22Rv1 (cell line): ENCODE measurements at regions not wholly inside any gene's neighbourhood (a gene's known extent, or its start where the extent isn't known, plus 50 kb on each side); places are given as distances from the start of the nearest gene placed in this dataset.

Source experiments
- ZFX ChIP-seq: fragments of 450-650 bp; IDR thresholded peaks from 2 replicates; pipeline ENCODE4 v1.6.1; 2017; ENCODE audit warnings: antibody characterized with exemption, borderline replicate concordance
- TF ChIP-seq, protein P1 (sequence below): fragments of 450-650 bp; IDR thresholded peaks from 2 replicates; pipeline ENCODE4 v1.5.1; 2017; ENCODE audit warnings: mild to moderate bottlenecking

DNA sequence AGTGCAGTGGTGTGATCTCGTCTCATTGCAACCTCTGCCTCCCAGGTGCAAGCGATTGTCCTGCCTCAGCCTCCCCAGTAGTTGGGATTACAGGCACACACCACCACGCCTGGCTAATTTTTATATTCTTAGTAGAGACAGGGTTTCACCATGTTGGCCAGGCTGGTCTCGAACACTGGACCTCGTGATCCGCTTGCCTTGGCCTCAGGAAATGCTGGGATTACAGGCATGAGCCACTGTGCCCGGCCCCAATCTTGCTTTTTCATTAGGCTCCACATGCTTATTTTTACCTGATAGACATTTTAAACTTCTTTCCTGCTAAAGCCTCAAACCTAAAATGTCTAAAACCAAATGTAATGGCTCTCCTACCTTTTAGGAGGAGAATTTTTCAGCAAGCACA lies 817.0 kb upstream of the NECTIN3 start:
- TF ChIP-seq, protein P1, sequence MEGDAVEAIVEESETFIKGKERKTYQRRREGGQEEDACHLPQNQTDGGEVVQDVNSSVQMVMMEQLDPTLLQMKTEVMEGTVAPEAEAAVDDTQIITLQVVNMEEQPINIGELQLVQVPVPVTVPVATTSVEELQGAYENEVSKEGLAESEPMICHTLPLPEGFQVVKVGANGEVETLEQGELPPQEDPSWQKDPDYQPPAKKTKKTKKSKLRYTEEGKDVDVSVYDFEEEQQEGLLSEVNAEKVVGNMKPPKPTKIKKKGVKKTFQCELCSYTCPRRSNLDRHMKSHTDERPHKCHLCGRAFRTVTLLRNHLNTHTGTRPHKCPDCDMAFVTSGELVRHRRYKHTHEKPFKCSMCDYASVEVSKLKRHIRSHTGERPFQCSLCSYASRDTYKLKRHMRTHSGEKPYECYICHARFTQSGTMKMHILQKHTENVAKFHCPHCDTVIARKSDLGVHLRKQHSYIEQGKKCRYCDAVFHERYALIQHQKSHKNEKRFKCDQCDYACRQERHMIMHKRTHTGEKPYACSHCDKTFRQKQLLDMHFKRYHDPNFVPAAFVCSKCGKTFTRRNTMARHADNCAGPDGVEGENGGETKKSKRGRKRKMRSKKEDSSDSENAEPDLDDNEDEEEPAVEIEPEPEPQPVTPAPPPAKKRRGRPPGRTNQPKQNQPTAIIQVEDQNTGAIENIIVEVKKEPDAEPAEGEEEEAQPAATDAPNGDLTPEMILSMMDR: no peak
- TF ChIP-seq ZFX: no peak
